ENCODE measurements at regions not wholly inside any gene's neighbourhood (a gene's known extent, or its start where the extent isn't known, plus 50 kb on each side); places are given as distances from the start of the nearest gene placed in this dataset.

DNA sequence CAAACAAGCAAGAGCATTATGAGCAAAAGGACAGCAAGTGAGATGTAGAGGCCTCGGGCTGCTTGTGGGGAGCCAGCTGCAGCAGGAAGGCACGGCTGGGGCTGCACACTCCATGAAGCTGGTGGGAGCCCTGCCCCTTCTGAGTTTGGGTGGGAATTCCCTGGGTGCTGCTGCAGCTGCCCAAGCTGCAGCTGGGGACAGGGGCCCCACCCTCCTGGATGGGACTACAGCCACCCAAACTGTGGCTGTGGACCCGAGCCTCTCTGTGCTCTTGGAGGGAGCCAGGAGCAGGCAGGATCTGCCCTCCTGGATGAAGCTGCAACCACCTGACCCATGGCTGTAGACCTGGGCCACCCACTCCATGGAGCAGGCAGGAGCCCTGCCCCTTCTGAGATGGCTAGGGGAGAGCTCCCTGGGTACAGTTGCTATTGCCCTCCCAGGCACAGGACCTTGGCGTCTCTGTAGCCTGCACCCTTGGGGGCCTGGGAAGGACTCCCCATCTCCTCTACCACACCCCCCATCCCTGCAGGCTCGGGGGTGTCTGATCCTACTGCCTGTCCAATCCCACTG, 159.1 kb downstream of the ERCC6L2 start:
- TF ChIP-seq, protein P1, sequence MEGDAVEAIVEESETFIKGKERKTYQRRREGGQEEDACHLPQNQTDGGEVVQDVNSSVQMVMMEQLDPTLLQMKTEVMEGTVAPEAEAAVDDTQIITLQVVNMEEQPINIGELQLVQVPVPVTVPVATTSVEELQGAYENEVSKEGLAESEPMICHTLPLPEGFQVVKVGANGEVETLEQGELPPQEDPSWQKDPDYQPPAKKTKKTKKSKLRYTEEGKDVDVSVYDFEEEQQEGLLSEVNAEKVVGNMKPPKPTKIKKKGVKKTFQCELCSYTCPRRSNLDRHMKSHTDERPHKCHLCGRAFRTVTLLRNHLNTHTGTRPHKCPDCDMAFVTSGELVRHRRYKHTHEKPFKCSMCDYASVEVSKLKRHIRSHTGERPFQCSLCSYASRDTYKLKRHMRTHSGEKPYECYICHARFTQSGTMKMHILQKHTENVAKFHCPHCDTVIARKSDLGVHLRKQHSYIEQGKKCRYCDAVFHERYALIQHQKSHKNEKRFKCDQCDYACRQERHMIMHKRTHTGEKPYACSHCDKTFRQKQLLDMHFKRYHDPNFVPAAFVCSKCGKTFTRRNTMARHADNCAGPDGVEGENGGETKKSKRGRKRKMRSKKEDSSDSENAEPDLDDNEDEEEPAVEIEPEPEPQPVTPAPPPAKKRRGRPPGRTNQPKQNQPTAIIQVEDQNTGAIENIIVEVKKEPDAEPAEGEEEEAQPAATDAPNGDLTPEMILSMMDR (IDR thresholded peaks at IDR 0.05), result no peak
- TF ChIP-seq POLR2A (IDR thresholded peaks at IDR 0.05), result no peak

All from body of pancreas (tissue), 4 donors.